Mucosa of descending colon (tissue), 3 donors: ENCODE measurements at regions not wholly inside any gene's neighbourhood (a gene's known extent, or its start where the extent isn't known, plus 50 kb on each side); places are given as distances from the start of the nearest gene placed in this dataset. TPM values are rescaled to one million over a fixed set of nuclear protein-coding genes. Genes with fewer than 3 reads are reported as not detected.
A peak's percentile ranks its signal among the peaks of the same experiment; 100 is the strongest.

Experiments
- ATAC-seq: fragments of 200-7000 bp; cut with Tn5 transposase; one replicate; pipeline ENCODE4 v1.9.1; 2020; ENCODE audit warnings: mild to moderate bottlenecking, moderate library complexity
- DNase-seq, 3 donors: peaks; one replicate each; pipeline ENCODE4 v3.0.0-alpha.2; 2020
- H3K36me3 ChIP-seq: fragments of 200-600 bp; one replicate; pipeline ENCODE4 v1.8.0; 2021; ENCODE audit warnings: low read depth, mild to moderate bottlenecking
- H3K4me1 ChIP-seq: fragments of 200-600 bp; one replicate; pipeline ENCODE4 v1.8.0; 2021; ENCODE audit warnings: low read depth, mild to moderate bottlenecking
- H3K4me3 ChIP-seq: fragments of 200-600 bp; one replicate; pipeline ENCODE4 v1.8.0; 2021; ENCODE audit warnings: mild to moderate bottlenecking
- H3K9me3 ChIP-seq: fragments of 200-600 bp; one replicate; pipeline ENCODE4 v1.8.0; 2021; ENCODE audit warnings: mild to moderate bottlenecking
- intact Hi-C, 2 donors: fragments of 100-400 bp; cut with DNase I in 1 of 2; cut with micrococcal nuclease in 1 of 2; formaldehyde crosslinking; loops; one replicate each; pipeline versions ENCODE4 v1.11.0 to v1.11.1; 2022; cut with DNase I, micrococcal nuclease
- microRNA-seq: library from miRNA; unstranded; fragments of <30 nt; microRNA quantifications from one replicate; pipeline ENCODE4, GENCODE V29; 2019
- TF ChIP-seq, protein P1 (sequence below): fragments of 200-600 bp; IDR thresholded peaks from one replicate; pipeline ENCODE4 v1.8.0; 2022; ENCODE audit warnings: antibody characterized with exemption, mild to moderate bottlenecking
- donor health status: DM: no; HTN: no; CAD: no; lungs with moderate emphysema.
- donor health status: DM: no; HTN: no; CAD: no.
- donor health status: DM: no; HTN: yes; CAD: no.

DNA sequence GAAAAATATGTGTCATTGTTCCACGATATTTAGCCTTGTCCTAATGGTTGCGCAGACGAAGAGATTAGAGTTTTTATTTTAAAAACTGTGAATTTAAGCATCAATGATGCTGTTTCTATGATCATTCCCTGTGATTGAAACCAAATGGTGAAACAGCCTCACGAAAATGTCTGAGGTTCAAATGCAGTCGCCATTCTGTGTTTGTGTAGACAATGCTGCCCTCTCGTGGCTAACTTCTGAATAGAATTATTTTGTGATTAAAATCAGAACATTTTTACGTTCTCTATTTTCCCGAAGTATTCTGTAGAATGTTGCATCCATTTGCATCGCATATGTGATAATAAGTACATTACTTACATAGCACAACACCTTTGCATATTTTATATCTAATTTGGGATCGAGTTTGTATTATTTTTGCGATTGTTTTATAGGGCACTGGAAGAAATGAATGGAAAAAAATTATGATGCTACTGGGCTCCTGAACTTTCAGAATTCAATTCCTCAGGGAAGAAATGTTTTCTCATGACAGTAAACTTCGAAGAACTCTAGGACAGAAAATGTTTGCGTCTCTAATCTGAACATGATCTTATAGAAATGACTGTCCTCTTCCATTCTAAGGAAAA, 54.8 kb upstream of the CREB1 start:
- DNase-seq (peak in 1 of 3 donors; percentile 74), ATAC-seq (peak; percentile 68)
- Histone ChIP-seq H3K4me1 (no peaks in the 10 kb centered on the region), H3K9me3 (no peaks in the 10 kb centered on the region), H3K36me3 (no peaks in the 10 kb centered on the region), H3K4me3 (no peak overlapping the region)
- intact Hi-C loops: loop anchor here (5.0 to 10.0 kb wide), 3 partner anchors 488 to 680 kb away; no protein-coding TSS in a partner anchor
- TF ChIP-seq, protein P1, sequence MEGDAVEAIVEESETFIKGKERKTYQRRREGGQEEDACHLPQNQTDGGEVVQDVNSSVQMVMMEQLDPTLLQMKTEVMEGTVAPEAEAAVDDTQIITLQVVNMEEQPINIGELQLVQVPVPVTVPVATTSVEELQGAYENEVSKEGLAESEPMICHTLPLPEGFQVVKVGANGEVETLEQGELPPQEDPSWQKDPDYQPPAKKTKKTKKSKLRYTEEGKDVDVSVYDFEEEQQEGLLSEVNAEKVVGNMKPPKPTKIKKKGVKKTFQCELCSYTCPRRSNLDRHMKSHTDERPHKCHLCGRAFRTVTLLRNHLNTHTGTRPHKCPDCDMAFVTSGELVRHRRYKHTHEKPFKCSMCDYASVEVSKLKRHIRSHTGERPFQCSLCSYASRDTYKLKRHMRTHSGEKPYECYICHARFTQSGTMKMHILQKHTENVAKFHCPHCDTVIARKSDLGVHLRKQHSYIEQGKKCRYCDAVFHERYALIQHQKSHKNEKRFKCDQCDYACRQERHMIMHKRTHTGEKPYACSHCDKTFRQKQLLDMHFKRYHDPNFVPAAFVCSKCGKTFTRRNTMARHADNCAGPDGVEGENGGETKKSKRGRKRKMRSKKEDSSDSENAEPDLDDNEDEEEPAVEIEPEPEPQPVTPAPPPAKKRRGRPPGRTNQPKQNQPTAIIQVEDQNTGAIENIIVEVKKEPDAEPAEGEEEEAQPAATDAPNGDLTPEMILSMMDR: peak; percentile 44

DNA sequence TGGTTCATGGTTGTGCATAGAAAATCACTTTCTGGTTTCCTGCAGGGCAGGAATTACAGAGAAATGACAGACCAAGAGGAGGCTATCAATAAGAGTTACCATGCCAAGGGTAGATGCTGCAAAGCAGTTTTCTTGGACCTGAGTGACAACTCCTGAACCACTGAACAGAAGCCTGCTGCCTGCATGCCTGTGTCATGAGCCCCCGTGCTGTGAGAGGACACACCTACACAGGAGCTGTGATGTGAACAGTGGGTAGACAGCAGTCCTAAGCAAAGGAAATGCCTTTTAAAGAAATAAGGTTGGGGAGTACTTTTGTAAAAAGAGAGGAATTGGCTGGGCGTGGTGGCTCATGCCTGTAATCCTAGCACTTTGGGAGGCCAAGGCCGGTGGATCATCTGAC, 54.2 kb upstream of the CREB1 start:
- H3K36me3 ChIP-seq: no peaks in the 10 kb centered on the region
- no peaks in the 10 kb centered on the region for H3K4me1 ChIP-seq
- intact Hi-C loops: loop anchor here (5.0 to 10.0 kb wide), 3 partner anchors 488 to 681 kb away; no protein-coding TSS in a partner anchor
- H3K4me3 ChIP-seq: no peak overlapping the region
- ATAC-seq (no peak), DNase-seq (no peak)
- no peaks in the 10 kb centered on the region for H3K9me3 ChIP-seq
- TF ChIP-seq, protein P1: no peak

DNA sequence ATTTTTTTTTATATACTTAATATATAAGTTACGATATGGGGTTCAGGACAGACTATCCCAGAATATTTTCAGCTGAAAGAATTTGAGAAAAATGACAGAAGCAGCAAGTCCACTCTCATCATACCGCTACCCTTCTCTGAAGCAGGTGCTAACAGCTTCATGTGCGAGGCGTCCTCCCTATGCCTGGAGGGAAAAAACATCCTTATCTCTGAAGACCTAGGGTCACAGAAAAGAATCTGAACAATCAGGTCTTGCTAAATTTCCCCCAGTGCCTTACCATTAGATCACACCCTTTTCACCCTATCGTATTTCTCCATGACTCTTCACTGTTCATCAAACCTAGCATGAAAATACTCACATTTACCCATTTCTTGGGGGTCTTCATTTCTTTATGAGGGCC, 51.9 kb upstream of the CREB1 start:
- H3K4me3 ChIP-seq: no peak overlapping the region
- TF ChIP-seq, protein P1: no peak
- ATAC-seq: no peak
- H3K4me1 ChIP-seq: no peaks in the 10 kb centered on the region
- H3K36me3 ChIP-seq: no peaks in the 10 kb centered on the region
- no peak for DNase-seq
- intact Hi-C loops: loop anchor here (5.0 to 10.0 kb wide), 3 partner anchors 491 to 683 kb away; no protein-coding TSS in a partner anchor
- H3K9me3 ChIP-seq: no peaks in the 10 kb centered on the region

DNA sequence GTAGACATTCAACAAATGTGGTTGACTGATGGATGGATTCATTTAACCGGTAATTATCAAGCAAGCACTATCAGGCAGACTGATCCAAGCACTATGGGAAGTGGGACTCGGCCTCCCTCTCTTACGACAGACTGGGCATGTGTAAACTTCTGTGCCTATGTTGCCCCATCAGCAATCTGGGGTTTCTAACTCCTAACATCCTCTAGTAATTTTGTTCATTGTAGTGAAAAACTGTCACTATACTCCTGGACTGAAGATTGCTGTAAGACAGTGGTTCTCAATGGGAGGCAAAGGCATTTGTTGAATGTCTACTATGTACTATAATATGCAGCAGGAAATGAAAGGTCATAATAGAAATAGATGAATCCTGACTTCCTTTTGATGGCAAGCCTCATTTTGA, 51.2 kb upstream of the CREB1 start:
- Histone ChIP-seq H3K4me3 (no peak overlapping the region), H3K4me1 (no peaks in the 10 kb centered on the region), H3K36me3 (no peaks in the 10 kb centered on the region), H3K9me3 (no peaks in the 10 kb centered on the region)
- ATAC-seq (no peak), DNase-seq (no peak)
- TF ChIP-seq, protein P1: no peak
- intact Hi-C loops: loop anchor here (5.0 to 10.0 kb wide), 3 partner anchors 491 to 684 kb away; no protein-coding TSS in a partner anchor

DNA sequence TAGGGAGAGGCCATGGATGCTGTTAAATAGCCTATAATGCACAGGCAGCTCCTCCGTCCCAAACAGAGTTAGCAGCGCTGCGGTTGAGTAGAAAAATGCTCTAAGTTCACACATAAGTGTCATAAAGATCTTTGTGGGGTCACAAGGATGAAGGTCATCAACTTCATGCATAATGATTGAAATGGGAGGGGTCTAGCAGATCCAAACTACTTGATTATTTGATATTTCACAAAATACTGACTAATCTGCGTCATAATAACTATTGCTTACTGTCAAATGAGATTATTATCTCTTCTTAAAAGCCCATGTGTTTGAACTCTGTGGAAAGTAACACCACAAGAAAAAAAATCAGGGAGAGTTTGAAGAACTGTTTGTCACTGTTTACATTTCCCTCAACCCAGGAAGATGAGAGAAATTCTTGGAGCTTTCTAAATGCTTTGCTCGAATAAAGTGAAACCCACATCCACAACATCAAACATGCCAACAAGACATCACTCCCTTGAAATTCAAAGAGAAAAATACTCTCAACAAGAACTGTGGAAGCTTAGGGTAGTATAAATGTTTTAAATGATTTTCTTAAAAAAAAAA, 50.5 kb upstream of the CREB1 start:
- no peak for DNase-seq

More for the DNA sequence above, 50.5 kb upstream of the CREB1 start:
- Histone ChIP-seq H3K9me3 (no peaks in the 10 kb centered on the region), H3K4me1 (no peaks in the 10 kb centered on the region), H3K4me3 (no peak overlapping the region), H3K36me3 (no peaks in the 10 kb centered on the region)
- ATAC-seq: no peak
- intact Hi-C loops: loop anchor here (5.0 to 10.0 kb wide), 3 partner anchors 492 to 684 kb away; no protein-coding TSS in a partner anchor
- TF ChIP-seq, protein P1: no peak

Small RNA genes lying in the stretch of these regions (microRNA-seq; reads per million reads assigned to microRNA genes)
- gene MIR1302-4: not detected
